ENCODE measurements at regions not wholly inside any gene's neighbourhood (a gene's known extent, or its start where the extent isn't known, plus 50 kb on each side); places are given as distances from the start of the nearest gene placed in this dataset.

DNA sequence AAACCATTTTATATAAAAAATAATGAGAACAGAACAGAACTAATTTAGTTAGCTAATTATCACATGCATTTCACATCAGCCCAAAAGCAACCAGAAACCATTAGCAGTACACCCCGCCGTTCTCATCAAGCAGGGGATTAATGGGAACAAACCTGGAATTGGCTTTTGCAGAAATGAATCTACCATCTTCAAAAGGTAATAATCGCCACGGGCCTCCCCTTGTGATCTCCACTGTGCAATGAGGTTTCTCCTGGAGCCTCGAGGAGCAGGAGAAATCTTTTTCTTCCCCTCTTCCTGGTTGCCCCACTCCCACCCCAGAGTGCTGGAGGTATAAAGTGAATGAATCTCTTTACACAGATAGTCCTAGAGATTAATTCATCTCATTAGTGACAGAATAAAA lies 1003.5 kb downstream of the AGBL1 start:
- TF ChIP-seq GATA3 (IDR thresholded peaks at IDR 0.05; ENCODE audit: low read depth, low read length) (no peak), GATA2 (IDR thresholded peaks at IDR 0.05; ENCODE audit: low read depth, low read length) (no peak)

Data from SH-SY5Y (cell line).